Keratinocyte (primary cell): ENCODE measurements at regions not wholly inside any gene's neighbourhood (a gene's known extent, or its start where the extent isn't known, plus 50 kb on each side); places are given as distances from the start of the nearest gene placed in this dataset.
"Not testable (repeated sequence)": the region's sequence is repeated elsewhere in the genome, so short reads cannot be mapped to it uniquely, and the experiment has no call there.

ENCODE experiments used
- CTCF ChIP-seq, 3 experiments: IDR thresholded peaks in 1 of 3; conservative IDR thresholded peaks in 1 of 3; optimal IDR thresholded peaks in 1 of 3; 2 replicates in 2 of 3; 3 replicates in 1 of 3; pipeline versions ENCODE3 to v1.5.1; 2011; ENCODE audit warnings: low read length in 3 of 3, mild to moderate bottlenecking in 3 of 3, moderate library complexity in 2 of 3, control low read depth in 1 of 3, inconsistent platforms in 1 of 3; ENCODE audit not compliant: insufficient read depth in 2 of 3; ENCODE audit errors: extremely low read depth in 1 of 3
- EZH2 ChIP-seq: IDR thresholded peaks from one replicate; pipeline ENCODE4 v1.6.1; 2012; ENCODE audit warnings: inconsistent platforms, mild to moderate bottlenecking, low read length, moderate library complexity

DNA sequence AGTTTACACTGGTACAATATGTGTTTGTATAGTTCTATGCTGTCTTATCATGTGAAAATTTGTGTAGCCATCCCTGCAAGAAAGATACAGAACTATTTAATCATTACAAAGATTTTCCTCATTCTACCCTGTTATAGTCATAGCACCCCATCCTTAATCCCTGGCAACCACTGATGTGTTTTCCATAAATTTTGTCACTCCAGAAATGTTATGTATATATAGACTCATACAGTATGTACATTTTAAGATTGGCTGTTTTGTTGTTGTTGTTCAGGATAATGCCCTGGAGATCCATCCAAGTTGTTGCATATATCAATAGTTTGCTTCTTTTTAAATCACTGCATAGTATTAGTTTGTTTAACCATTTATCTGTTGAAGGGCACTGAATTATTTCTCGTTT, 1911.9 kb downstream of the KHDRBS2 start:
- TF ChIP-seq CTCF (optimal IDR thresholded peaks at IDR 0.05 in 1 of 3, IDR thresholded peaks at IDR 0.05 in 1 of 3, conservative IDR thresholded peaks at IDR 0.05 in 1 of 3; ENCODE audit: extremely low read depth in 1 of 3, insufficient read depth in 2 of 3, low read length in 3 of 3); EZH2: not testable (repeated sequence)
